ENCODE measurements at regions not wholly inside any gene's neighbourhood (a gene's known extent, or its start where the extent isn't known, plus 50 kb on each side); places are given as distances from the start of the nearest gene placed in this dataset.
A peak's percentile ranks its signal among the peaks of the same experiment; 100 is the strongest.

GRCh38 chrX:35046660-35047296, 104.2 kb downstream of the FAM47B start:
- Mint-ChIP-seq H3K27me3 (ENCODE audit: low read depth) (no peaks in the 10 kb centered on the region), H3K9me3 (no peaks in the 10 kb centered on the region), H3K36me3 (no peaks in the 10 kb centered on the region), H3K27ac (no peak overlapping the region), H3K4me3 (no peak overlapping the region), H3K4me1 (no peaks in the 10 kb centered on the region)
- ATAC-seq, result no peak
- ChIA-PET POLR2A (no interaction called here), CTCF (no interaction called here)
- no peak for DNase-seq (ENCODE audit: low spot score)
- no peak for TF ChIP-seq ATF3 (CRISPR knock-in tag; conservative IDR thresholded peaks at IDR 0.05)

GRCh38 chrX:35076061-35076460, 133.5 kb downstream of the FAM47B start:
- H3K4me3 Mint-ChIP-seq, result no peak overlapping the region
- ATAC-seq, result peak; percentile 81
- ChIA-PET CTCF (no interaction called here), POLR2A (no interaction called here)
- no peaks in the 10 kb centered on the region for H3K4me1 Mint-ChIP-seq
- 0 out of 2 replicates have a peak, but pooled peaks cover 3% of the 10 kb centered on the region for H3K9me3 Mint-ChIP-seq
- no peaks in the 10 kb centered on the region for H3K27me3 Mint-ChIP-seq (ENCODE audit: low read depth)
- peak; percentile 9 for DNase-seq (ENCODE audit: low spot score)
- H3K27ac Mint-ChIP-seq, result no peak overlapping the region
- TF ChIP-seq SMAD4 (CRISPR knock-in tag; IDR thresholded peaks at IDR 0.05), result no peak
- no peak for TF ChIP-seq HMGA2 (CRISPR knock-in tag; IDR thresholded peaks at IDR 0.05)
- no peak for TF ChIP-seq ERG (CRISPR knock-in tag; IDR thresholded peaks at IDR 0.05)
- no peak for TF ChIP-seq EMX1 (CRISPR knock-in tag; IDR thresholded peaks at IDR 0.05)
- TF ChIP-seq SP1 (CRISPR knock-in tag; conservative IDR thresholded peaks at IDR 0.05), result no peak
- TF ChIP-seq ETV6 (CRISPR knock-in tag; IDR thresholded peaks at IDR 0.05), result no peak
- TF ChIP-seq ESRRA (CRISPR knock-in tag; IDR thresholded peaks at IDR 0.05; ENCODE audit: borderline replicate concordance), result no peak
- no peak for TF ChIP-seq E2F1 (CRISPR knock-in tag; IDR thresholded peaks at IDR 0.05)
- no peak for TF ChIP-seq ZNF121 (CRISPR knock-in tag; IDR thresholded peaks at IDR 0.05)
- no peak for TF ChIP-seq E2F4 (CRISPR knock-in tag; IDR thresholded peaks at IDR 0.05; ENCODE audit: borderline replicate concordance, low read depth)
- no peak for TF ChIP-seq ATF1 (CRISPR knock-in tag; IDR thresholded peaks at IDR 0.05)
- no peak for TF ChIP-seq ATF6 (CRISPR knock-in tag; IDR thresholded peaks at IDR 0.05)
- TF ChIP-seq ATF2 (CRISPR knock-in tag; IDR thresholded peaks at IDR 0.05; ENCODE audit: borderline replicate concordance, low read depth), result no peak
- no peak for TF ChIP-seq GABPB1 (CRISPR knock-in tag; IDR thresholded peaks at IDR 0.05)
- no peak for TF ChIP-seq CTCF (IDR thresholded peaks at IDR 0.05)
- TF ChIP-seq ZNF416 (CRISPR knock-in tag; IDR thresholded peaks at IDR 0.05), result no peak
- TF ChIP-seq NFYB (CRISPR knock-in tag; conservative IDR thresholded peaks at IDR 0.05; ENCODE audit: low read depth), result no peak
- no peak for TF ChIP-seq ZNF263 (CRISPR knock-in tag; IDR thresholded peaks at IDR 0.05; ENCODE audit: low read depth)
- H3K36me3 Mint-ChIP-seq, result no peaks in the 10 kb centered on the region
